ENCODE measurements at regions not wholly inside any gene's neighbourhood (a gene's known extent, or its start where the extent isn't known, plus 50 kb on each side); places are given as distances from the start of the nearest gene placed in this dataset.
A peak's percentile ranks its signal among the peaks of the same experiment; 100 is the strongest.
"Not testable (repeated sequence)": the region's sequence is repeated elsewhere in the genome, so short reads cannot be mapped to it uniquely, and the experiment has no call there.

DNA sequence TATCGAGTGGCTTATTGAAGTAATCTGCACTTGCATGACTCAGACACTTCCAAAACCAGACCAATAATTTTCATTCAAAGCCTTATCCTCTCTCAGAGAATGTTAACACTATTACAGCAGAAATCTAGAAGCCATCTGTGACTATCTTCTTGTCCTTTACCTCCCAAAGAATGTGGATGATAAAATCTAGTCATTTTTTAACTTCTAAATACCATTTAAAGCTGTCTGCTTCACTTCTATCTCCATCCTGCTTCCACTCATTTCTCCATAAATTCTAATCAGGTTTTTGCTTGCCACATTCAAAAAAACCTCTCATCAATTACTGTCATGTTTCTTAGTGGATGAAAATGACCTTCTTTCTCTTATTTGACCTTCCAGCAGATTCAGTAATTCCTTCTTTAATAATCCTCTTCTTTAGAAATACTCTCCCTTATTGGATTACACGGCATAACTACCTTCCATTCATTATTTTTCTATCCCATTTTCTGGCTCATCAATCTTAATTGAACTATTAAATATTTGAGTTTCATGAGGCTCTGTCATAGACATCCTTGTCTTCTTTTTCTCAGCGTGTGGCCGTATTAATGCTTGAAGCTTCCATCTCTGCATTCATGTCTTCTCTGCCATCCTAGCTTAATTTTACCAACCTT, 1999.4 kb downstream of the MRPL39 start:
- no peak for DNase-seq

DNA sequence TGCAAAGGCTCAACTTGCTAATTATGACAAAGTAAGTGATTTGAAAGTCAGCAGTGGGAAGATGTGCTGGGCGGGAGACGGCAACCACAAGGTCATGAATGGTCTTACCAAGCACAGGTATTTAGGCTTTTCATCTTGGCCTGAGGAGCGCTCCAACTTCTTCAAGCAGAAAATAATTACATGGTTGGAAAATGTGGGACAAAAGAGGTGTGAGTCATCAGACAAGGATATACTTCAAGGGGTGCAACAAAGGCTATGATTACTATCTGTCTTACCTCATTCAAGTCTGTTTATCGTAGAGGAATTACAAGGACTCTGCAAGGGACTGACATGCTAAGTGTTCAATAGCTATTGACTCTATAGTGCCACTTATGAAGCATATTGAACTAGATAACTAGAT, 2005.7 kb downstream of the MRPL39 start:
- no peak for DNase-seq

DNA sequence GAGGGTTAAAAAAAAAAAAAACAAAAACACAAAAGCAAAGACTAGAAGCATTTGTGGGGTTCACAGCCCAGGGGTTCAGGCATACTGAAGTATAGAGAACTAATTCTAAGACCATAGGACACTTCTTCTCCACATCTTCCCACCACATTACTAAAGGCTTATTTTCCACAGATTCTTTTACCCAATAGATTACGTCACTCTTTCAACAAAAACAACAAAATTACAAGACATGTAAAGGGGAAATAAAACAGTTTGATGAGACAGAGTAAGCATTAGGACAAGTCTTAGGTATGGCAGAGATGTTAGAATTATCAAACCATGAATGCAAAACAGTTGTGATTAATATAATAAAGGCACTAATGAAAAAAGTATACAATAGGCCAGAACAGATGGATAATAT, 2013.7 kb downstream of the MRPL39 start:
- DNase-seq: no peak

DNA sequence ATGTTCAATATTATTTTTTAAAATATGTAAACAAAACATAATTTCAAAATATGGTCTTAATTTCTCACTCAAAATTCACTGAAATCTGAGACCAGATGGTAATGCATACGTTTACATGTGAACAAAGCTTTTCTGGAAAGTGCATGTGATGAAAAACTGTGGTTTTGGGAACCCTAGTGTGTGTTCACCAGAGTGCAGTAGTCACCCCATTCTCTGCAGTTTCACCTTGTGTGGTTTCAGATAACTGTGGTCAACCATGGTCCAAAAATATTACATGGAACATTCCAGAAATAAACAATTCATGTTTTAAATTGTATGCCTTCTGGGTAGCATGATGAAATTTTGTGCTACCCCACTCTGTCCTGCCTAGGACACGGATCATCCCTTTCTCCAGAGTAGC, 2021.9 kb downstream of the MRPL39 start:
- DNase-seq: no peak

DNA sequence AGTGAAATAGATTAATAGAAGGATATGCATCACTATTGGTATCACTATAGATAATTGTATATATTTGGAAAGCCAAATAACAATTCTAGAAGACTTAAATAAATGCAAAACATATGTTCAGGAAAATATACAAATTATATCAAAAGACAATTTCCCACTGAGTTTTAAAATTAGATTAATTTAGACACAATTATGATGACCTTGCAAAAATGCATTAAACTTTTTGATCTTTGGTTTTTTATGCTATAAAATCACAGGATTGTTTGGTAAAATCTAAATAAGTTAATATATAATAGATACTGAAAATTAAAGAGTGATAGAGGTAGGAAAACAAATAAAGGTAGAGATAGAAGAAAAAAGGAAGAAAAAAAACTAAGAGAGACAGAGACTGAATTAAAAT, 2027.7 kb downstream of the MRPL39 start:
- no peak for DNase-seq

DNA sequence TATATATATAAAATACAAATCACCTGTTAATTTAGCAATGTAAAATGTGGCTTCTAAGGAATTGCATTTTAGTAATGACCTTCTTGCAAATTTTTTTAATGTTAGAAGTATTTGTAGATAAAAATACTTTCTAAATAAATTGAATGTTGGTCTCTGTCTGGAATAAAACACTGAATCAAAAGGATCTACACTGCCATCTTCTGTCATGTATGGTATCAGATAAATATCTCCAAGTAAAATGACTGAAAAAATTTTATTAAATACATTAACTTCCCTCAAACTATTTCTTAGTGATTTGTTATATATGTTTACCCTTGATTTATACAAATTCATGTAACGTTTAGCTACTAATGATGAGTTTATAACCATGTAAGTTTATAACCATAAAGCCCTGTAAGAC, 2029.3 kb downstream of the MRPL39 start:
- no peak for DNase-seq

GRCh38 chr21:23574932-23575331, 2032.3 kb downstream of the MRPL39 start:
- no peak for DNase-seq

DNA sequence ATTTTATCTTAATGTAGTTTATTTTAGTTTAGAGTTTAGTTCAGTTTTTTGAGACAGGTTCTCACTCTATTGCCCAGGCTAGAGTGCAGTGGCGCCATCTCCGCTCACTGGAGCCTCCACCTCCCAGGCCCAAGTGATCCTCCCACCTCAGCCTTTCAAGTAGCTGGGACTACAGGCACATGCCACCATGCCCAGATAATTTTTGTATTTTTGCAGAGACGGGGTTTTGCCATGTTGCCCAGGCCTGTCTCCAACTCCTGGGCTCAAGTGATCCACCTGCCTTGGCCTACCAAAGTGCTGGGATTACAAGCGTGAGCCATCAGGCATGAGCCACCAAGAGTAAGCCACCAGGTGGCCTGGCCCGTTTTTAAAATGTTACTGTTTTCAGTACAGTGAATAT, 2058.4 kb downstream of the MRPL39 start:
- DNase-seq: not testable (repeated sequence)

DNA sequence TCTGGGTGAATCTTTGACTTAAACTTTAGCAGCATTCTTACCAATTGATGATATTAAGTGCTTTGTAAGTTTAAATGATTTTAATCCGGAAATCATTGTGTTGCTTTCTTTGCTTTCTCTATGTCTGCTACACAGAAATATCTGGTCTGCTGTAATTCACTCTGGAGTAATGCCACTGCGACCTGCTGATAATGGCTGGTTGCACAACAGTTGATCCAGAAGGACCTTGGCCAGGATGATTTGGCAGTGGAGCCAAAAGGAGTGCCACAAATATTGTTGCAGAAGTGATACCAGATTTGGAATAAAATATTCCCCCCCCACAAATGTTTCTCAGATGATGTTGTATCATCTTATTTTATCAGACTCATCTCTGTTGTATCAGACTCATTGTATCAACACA, 2063.9 kb downstream of the MRPL39 start:
- DNase-seq: no peak

GRCh38 chr21:23542097-23542496, 2065.2 kb downstream of the MRPL39 start:
- DNase-seq: no peak

DNA sequence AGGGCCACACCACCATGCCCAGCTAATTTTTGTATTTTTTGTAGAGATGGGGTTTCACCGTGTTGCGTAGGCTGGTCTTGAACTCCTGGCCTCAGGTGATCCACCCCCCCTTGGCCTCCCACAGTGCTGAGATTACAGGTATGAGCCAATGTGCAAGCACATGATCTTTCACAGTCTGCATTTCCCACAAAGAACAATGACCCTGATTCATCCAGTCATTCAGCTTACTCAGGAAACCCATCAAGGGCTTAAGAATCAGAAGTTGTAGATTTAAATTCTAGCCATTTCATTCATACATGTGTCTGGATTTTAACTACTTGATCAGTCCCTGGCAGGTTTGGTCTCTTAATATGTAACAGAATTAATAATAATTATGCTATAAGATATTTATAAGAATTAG, 2065.7 kb downstream of the MRPL39 start:
- DNase-seq: no peak

DNA sequence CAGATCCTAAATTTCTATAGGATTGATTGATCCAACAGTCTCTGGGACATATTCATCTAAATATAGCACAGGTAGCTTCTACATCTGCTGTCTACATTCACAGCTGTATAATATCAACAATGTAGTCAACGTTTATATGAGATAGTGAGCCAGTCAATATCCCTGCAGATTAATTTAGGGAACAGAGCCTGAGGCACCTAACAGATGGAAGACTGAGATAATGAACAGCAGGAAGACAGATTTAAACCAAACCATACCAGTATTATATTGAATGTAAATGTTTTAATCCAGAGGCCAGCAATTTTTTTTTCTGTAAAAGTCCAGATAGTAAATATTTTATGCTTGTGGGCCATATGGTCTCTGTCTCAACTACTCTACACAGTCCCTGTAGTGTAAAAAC, 2072.4 kb downstream of the MRPL39 start:
- no peak for DNase-seq

DNA sequence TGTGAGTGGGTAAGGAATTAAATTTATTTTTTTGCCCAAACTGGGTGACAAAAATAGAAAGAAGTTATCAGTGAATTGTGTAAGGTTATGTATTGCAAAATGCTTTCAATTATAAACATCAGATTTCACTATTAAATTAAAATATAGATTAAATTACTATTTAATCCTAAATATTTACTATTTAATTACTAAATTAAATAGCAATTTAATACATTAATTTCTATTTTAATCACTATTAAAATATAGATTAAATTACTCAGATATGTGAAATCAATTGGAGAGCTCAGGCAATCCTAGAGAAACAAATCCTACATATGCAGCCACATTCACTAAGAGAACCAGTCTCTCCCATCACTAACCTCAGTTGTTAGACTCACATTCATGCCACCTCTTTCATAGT, 2075.8 kb downstream of the MRPL39 start:
- no peak for DNase-seq

GRCh38 chr21:23524685-23525084, 2082.6 kb downstream of the MRPL39 start:
- DNase-seq: no peak

GRCh38 chr21:23522751-23523150, 2084.5 kb downstream of the MRPL39 start:
- DNase-seq: no peak

GRCh38 chr21:23507501-23507900, 2099.8 kb downstream of the MRPL39 start:
- DNase-seq: no peak

DNA sequence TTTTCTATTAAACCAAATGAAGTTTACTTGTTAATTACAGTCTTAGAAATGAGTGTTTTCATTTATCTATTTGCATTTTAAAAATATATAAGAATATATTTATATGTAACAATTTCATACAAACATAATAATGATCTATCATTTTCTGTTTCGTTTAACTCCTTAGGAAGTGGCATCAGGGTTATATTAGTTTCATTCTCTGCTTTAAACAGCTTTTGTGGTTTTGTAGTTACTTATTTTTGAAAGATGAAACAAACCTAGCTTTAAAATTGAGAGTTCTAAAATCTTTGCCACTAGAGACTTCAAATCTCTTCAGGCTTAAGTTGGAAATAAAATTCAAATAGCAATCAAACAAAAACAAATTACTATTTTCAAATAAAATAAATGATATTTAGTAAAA, 2110.6 kb downstream of the MRPL39 start:
- DNase-seq: no peak

GRCh38 chr21:23488245-23488644, 2119.0 kb downstream of the MRPL39 start:
- DNase-seq: no peak

GRCh38 chr21:23480591-23481270, 2126.6 kb downstream of the MRPL39 start:
- no peak for DNase-seq

- DNase-seq: no peak
These were observed 2128.9 kb downstream of the MRPL39 start for GRCh38 chr21:23478381-23478780.

- DNase-seq: peak; percentile 10
These were observed 2131.7 kb downstream of the MRPL39 start for GRCh38 chr21:23475281-23476219.

GRCh38 chr21:23471877-23472276, 2135.4 kb downstream of the MRPL39 start:
- no peak for DNase-seq

- DNase-seq: no peak
These were observed 2143.9 kb downstream of the MRPL39 start for GRCh38 chr21:23463365-23463764.

Data from muscle of arm (tissue), 1 donor.